OCI-LY7 (cell line): ENCODE measurements at regions not wholly inside any gene's neighbourhood (a gene's known extent, or its start where the extent isn't known, plus 50 kb on each side); places are given as distances from the start of the nearest gene placed in this dataset.

Source experiments
- BruUV-seq: library from RNA; stranded (reverse); fragments of 400-500 nt; replicated peaks from 2 replicates; lab custom pipeline; 2021; lab: Mats Ljungman, UMichigan
- CTCF ChIA-PET: fragments of 300-600 bp; sonication (Branson Sonifier 250); formaldehyde crosslinking; loops from one replicate; lab custom pipeline; 2022; ENCODE audit warnings: antibody characterized with exemption; ENCODE audit not compliant: unreplicated experiment; lab: Charles Lee
- POLR2A ChIA-PET: fragments of 300-600 bp; sonication (Branson Sonifier 250); formaldehyde crosslinking; loops from one replicate; lab custom pipeline; 2022; ENCODE audit warnings: antibody characterized with exemption; lab: Charles Lee
- DNase-seq: peaks from one replicate; pipeline ENCODE4 v3.0.0-alpha.2; 2015; ENCODE audit warnings: low spot score
- H2AFZ ChIP-seq: fragments of 200-600 bp; sonication (generic), shearing (Covaris generic); 2 replicates; pipeline ENCODE4 v1.6.1; 2014; ENCODE audit warnings: mild to moderate bottlenecking, antibody characterized with exemption, low read length, moderate library complexity
- H3K27ac ChIP-seq: fragments of 200-600 bp; sonication (generic); 2 replicates; pipeline ENCODE4 v1.5.1; 2014; ENCODE audit warnings: mixed run types, low read depth, mild to moderate bottlenecking, moderate library complexity, low read length, inconsistent platforms; ENCODE audit not compliant: poor library complexity, severe bottlenecking
- H3K36me3 ChIP-seq: fragments of 200-600 bp; sonication (generic); 2 replicates; pipeline ENCODE4 v1.6.1; 2014; ENCODE audit warnings: mild to moderate bottlenecking, antibody characterized with exemption, low read length, moderate library complexity, mixed read lengths; ENCODE audit not compliant: insufficient read depth
- H3K4me1 ChIP-seq: fragments of 200-600 bp; sonication (generic); 2 replicates; pipeline ENCODE4 v1.5.1; 2014; ENCODE audit warnings: mild to moderate bottlenecking, low read length; ENCODE audit not compliant: insufficient read depth, poor library complexity, severe bottlenecking
- H3K4me2 ChIP-seq: fragments of 200-600 bp; sonication (generic); 2 replicates; pipeline ENCODE4 v1.6.1; 2014; ENCODE audit warnings: mild to moderate bottlenecking, low read length
- H3K4me3 ChIP-seq: fragments of 200-600 bp; sonication (generic); 2 replicates; pipeline ENCODE4 v1.5.1; 2014; ENCODE audit warnings: mild to moderate bottlenecking, low read depth, low read length; ENCODE audit not compliant: poor library complexity, severe bottlenecking
- H3K79me2 ChIP-seq: fragments of 200-600 bp; sonication (generic); 2 replicates; pipeline ENCODE4 v1.6.1; 2016; ENCODE audit warnings: low read depth, mild to moderate bottlenecking, low read length, moderate library complexity, mixed read lengths; ENCODE audit not compliant: insufficient read depth
- H3K9me2 ChIP-seq: fragments of 200-600 bp; sonication (generic); 2 replicates; pipeline ENCODE4 v1.6.1; 2016; ENCODE audit warnings: mild to moderate bottlenecking, low read length, mixed read lengths; ENCODE audit not compliant: insufficient read depth
- H3K9me3 ChIP-seq: fragments of 200-600 bp; sonication (generic); 2 replicates; pipeline ENCODE4 v1.6.1; 2014; ENCODE audit warnings: mild to moderate bottlenecking, mixed run types, low read length, mixed read lengths
- H4K20me1 ChIP-seq: fragments of 200-600 bp; sonication (generic); 2 replicates; pipeline ENCODE4 v1.6.1; 2014; ENCODE audit warnings: mild to moderate bottlenecking, antibody characterized with exemption, low read length, moderate library complexity, mixed read lengths; ENCODE audit not compliant: insufficient read depth
- EZH2phosphoT487 ChIP-seq: fragments of 200-600 bp; sonication (generic); IDR thresholded peaks from 2 replicates; pipeline ENCODE4 v1.6.1; 2018; ENCODE audit warnings: low read depth, borderline replicate concordance, mild to moderate bottlenecking, mixed run types, antibody characterized with exemption, low read length, moderate library complexity, mixed read lengths
- intact Hi-C: fragments of 100-400 bp; cut with micrococcal nuclease; formaldehyde crosslinking; loops from one replicate; pipeline ENCODE4 v1.10.0; 2022; ENCODE audit not compliant: unreplicated experiment
- TF ChIP-seq, protein P1 (sequence below): fragments of 200-600 bp; sonication (generic); conservative IDR thresholded peaks from 2 replicates; pipeline ENCODE4 v1.5.1; 2014; ENCODE audit warnings: mild to moderate bottlenecking, antibody characterized with exemption, low read length, moderate library complexity, mixed read lengths

DNA sequence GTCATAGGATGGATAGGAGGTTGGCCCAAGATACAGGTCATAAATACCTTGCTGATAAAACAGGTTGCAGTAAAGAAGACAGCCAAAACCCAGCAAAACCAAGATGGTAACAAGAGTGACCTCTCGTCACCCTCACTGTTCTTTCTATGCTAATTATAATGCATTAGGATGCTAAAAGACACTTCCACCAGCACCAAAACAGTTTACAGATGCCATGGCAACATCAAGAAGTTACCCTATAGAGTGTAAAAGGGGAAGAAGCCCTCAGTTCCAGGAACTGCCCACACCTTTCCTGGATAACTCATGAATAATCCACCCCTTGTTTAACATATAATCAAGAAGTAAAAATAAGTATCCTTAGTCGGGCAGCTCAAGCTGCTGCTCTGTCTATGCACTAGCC, 671.9 kb downstream of the PTPRC start:
- POLR2A ChIA-PET, result interaction anchor here (0.6 to 1.5 kb wide), 2 partner anchors 9 to 109 kb away, joined by 3 read pairs; no protein-coding TSS in a partner anchor
- CTCF ChIA-PET, result no interaction called here
- no peak overlapping the region for H3K4me2 ChIP-seq
- no peak for TF ChIP-seq EZH2phosphoT487
- TF ChIP-seq, protein P1, sequence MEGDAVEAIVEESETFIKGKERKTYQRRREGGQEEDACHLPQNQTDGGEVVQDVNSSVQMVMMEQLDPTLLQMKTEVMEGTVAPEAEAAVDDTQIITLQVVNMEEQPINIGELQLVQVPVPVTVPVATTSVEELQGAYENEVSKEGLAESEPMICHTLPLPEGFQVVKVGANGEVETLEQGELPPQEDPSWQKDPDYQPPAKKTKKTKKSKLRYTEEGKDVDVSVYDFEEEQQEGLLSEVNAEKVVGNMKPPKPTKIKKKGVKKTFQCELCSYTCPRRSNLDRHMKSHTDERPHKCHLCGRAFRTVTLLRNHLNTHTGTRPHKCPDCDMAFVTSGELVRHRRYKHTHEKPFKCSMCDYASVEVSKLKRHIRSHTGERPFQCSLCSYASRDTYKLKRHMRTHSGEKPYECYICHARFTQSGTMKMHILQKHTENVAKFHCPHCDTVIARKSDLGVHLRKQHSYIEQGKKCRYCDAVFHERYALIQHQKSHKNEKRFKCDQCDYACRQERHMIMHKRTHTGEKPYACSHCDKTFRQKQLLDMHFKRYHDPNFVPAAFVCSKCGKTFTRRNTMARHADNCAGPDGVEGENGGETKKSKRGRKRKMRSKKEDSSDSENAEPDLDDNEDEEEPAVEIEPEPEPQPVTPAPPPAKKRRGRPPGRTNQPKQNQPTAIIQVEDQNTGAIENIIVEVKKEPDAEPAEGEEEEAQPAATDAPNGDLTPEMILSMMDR, result no peak
- intact Hi-C loops, result no loop called here
- no peak overlapping the region for H2AFZ ChIP-seq
- no peaks in the 10 kb centered on the region for H3K36me3 ChIP-seq
- H3K4me3 ChIP-seq, result no peak overlapping the region
- no peaks in the 10 kb centered on the region for H4K20me1 ChIP-seq
- no peaks in the 10 kb centered on the region for H3K79me2 ChIP-seq
- no peak for DNase-seq
- H3K9me3 ChIP-seq, result no peaks in the 10 kb centered on the region
- H3K27ac ChIP-seq, result no peak overlapping the region
- no peaks in the 10 kb centered on the region for H3K9me2 ChIP-seq
- no TSS peak for BruUV-seq
- H3K4me1 ChIP-seq, result no peaks in the 10 kb centered on the region

DNA sequence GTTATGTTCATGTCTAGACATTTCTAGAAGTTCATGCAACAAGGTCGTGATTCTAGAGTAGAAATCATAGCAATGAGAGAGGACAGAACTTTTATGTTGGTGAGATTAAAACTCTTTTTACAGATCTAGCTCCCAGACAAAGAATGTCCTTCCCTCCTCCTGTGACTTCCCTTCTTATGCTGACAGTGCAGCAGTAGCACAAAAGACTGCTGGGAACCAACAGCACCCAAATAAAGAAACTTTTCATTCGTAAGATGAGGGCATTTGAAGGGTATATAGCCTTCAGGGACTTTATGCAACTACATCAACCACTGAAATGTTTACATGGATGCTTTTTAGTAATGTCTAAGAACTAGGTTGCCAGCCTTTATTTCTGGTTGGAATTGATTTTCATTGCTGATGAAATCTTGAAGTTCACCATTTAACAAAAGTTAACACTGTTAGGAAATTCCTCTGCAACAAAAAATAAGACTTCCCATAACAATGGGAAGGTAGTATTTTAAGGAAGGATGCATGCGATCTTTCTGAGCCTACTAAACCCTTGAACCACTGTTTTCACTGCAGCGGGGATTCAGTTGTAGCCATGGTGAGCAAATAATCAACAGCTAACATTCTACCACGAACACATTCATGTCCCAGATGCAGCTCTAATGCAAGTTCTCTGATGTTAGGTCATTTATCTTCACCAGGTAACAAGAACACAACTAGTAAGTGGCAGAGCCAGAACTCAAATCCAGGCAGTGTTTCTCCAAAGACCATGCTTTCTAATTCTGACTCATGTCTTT, 672.8 kb downstream of the PTPRC start:
- H4K20me1 ChIP-seq, result no peaks in the 10 kb centered on the region
- intact Hi-C loops, result no loop called here
- ChIA-PET CTCF (no interaction called here), POLR2A (interaction anchor here (1.5 kb wide), 1 partner anchor 10 kb away, joined by 3 read pairs; no protein-coding TSS in a partner anchor)
- H3K27ac ChIP-seq, result no peak overlapping the region
- no peaks in the 10 kb centered on the region for H3K36me3 ChIP-seq
- no peak overlapping the region for H3K4me2 ChIP-seq
- H3K79me2 ChIP-seq, result no peaks in the 10 kb centered on the region
- BruUV-seq, result no TSS peak
- TF ChIP-seq, protein P1, result no peak
- no peak for TF ChIP-seq EZH2phosphoT487
- no peaks in the 10 kb centered on the region for H3K9me2 ChIP-seq
- H3K4me1 ChIP-seq, result no peaks in the 10 kb centered on the region
- H3K4me3 ChIP-seq, result no peak overlapping the region
- H2AFZ ChIP-seq, result no peak overlapping the region
- H3K9me3 ChIP-seq, result no peaks in the 10 kb centered on the region
- DNase-seq, result no peak

DNA sequence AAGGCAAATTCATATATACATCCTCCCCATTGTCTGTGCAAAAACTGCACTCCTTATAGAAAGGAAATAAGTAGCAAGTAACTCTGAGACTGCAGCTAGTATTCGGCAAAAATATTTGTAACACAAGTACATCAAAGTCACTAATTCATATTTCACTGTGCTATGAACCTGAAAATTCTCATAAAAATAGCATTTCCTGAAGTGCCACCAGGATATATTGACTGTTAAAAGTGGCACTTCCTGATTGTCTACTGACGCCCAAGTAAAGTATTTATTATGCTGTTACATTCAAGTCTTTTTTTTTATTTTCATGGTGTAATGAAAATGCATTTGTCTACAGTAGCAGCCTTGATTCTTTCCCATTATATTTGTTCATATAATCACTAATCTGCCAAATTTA, 673.8 kb downstream of the PTPRC start:
- Histone ChIP-seq H3K9me2 (no peaks in the 10 kb centered on the region), H3K4me1 (no peaks in the 10 kb centered on the region), H2AFZ (no peak overlapping the region), H4K20me1 (no peaks in the 10 kb centered on the region), H3K4me3 (no peak overlapping the region), H3K27ac (no peak overlapping the region), H3K36me3 (no peaks in the 10 kb centered on the region), H3K79me2 (no peaks in the 10 kb centered on the region), H3K9me3 (no peaks in the 10 kb centered on the region), H3K4me2 (no peak overlapping the region)
- intact Hi-C loops, result no loop called here
- no TSS peak for BruUV-seq
- ChIA-PET CTCF (no interaction called here), POLR2A (interaction anchor here (0.7 kb wide), 1 partner anchor 47 kb away, joined by 3 read pairs; no protein-coding TSS in a partner anchor)
- no peak for DNase-seq
- TF ChIP-seq, protein P1, result no peak
- no peak for TF ChIP-seq EZH2phosphoT487
